M059J (cell line): ENCODE measurements at regions not wholly inside any gene's neighbourhood (a gene's known extent, or its start where the extent isn't known, plus 50 kb on each side); places are given as distances from the start of the nearest gene placed in this dataset.

Experiments
- DNase-seq: peaks from one replicate; pipeline ENCODE4 v3.0.0-alpha.2; 2012; ENCODE audit warnings: low read depth

DNA sequence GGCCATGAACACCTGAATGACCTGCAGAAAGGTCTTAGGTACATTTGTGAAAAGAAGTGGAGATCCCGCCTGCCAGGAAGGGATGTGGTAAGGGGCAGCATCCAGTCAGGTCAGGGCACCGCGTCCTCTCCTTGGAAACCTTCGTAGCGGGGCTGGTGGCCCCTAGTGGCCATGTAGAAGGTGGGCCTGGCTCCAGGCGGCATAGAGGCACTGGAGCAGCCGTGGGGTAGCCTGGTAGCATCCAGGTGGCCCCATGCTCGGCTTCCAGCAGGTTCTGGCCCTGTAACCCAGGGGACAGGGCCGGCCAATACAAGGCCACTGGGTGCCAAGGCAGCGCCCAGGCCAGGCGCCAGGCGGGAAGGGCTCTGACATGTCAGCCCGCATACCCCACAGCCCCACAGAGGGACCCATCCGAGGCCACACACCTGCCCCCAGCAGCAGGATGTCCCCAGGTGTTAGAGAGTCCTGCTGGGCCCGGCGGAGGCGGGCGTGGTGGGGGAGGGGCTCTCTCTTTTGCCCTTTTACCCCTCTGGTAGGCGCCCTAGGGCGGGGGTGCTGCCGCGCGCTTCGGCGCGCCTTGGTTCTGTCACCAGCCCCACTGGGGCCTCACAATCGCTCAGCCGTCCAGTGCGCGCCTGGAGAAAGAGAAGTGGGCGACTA lies 58.3 kb upstream of the SPATA31E1 start:
- DNase-seq = no peak

DNA sequence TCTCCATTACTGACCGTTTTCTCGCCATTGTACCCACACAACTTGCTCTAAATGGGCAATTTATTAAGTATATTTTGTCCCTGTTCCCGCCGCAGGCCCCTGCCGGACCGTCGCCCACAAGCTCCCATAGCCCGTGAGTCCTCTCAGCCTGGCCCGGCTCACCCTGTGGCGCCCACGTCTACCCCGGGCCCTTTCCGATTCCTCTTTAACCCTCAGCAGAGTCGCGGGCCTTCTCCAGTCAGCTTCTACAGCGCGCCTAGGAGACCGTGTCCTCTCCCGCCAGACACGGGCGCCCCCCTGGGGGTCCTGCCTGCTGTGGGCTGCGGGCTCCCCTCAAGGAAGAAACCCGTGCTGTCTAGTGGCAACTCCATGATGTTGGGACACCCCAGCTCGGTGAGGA lies 57.8 kb upstream of the SPATA31E1 start:
- no peak for DNase-seq

DNA sequence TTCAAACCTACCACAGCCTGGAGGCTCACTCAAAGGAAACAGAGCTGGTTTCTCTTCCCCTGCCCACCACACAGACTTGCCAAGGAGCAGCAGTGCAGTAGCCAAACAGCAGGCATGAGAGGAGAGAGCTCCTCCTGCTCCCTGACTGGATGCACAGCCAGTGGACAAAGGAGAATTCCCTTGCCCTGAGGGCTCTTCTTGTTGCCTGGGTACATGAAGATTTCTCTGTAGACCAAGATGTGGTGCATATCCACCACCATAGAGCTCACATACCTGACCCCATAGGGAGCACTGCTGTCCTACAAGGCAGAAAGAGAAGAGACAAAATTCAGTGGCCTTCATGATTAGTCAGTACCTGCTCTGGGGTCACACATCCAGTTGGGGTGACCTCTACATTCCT lies 56.3 kb upstream of the SPATA31E1 start:
- peak; percentile 58 for DNase-seq

DNA sequence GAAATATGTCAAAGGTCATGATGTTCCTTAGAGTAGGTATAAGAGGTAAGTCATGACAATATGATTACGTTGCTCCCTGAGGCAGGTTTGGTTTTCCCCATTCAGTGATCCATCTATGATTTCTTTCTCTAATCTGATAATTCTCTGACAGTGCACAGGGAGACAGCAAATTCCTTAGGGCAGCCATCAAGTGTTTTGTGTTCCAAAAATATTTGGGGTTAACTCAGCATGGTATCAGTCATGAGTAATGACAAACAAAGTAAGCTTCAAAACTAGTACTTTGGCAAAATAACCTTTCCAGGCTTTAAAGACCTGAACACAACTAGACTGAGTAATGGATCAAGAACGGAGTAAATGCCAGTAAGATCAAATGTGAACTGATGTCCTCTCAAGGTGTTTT lies 55.3 kb upstream of the SPATA31E1 start:
- DNase-seq = peak; percentile 88

DNA sequence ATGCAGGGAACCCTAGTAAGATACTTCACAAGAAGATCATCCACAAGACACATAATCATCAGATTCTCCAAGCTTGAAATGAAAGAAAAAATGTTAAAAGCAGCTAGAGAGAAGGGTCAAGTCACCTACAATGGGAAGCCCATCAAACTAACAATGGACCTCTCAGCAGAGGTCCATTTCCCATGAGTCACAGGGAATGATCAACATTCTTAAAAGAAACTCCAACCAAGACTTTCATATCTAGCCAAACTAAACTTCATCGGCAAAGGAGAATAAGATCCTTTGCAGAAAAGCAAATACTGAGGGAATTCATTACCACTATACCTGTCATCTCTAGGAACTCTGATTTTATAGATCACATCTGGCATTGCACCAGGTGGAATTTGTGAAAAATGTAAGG lies 52.9 kb upstream of the SPATA31E1 start:
- peak; percentile 31 for DNase-seq

DNA sequence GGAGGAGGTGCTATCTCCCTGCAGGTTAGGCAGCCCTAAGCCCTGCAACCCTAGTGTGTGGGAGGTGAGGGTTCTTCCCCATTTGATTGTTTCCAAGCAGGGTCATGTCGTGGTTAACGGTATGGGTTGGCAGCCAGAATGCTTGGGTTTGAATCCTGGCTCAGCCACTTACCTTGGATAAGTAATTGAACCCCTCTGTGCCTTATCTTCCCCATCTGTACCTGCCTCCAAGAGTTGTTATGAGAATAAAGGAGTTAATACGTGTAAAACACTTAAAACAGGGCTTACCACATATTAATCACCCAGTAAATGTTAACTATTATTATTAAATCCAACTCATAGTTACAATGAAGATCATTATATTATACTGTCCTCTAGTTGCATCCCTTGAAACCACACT lies 52.2 kb upstream of the SPATA31E1 start:
- peak; percentile 82 for DNase-seq

DNA sequence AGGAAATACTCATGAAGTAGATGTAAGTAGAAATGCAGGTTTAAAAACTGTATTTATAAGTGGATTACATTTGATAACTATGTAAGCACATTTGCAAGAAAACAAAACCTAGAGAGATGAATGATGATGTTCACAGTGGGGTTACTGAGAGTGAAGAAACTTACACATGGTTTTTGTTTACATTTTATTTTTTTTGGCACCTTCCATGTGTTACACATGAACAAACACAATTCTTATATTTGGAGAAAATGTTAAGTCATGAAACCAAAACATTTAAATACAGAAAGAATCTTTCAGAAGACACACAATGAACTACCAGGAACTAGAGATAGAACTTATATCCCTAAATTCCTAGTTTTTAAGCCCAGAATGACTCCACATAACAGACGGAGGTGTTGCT lies 51.5 kb upstream of the SPATA31E1 start:
- no peak for DNase-seq
